ENCODE measurements at regions not wholly inside any gene's neighbourhood (a gene's known extent, or its start where the extent isn't known, plus 50 kb on each side); places are given as distances from the start of the nearest gene placed in this dataset.

GRCh38 chr12:115830633-115831032 is 446.9 kb downstream of the MED13L start:
- no peak for TF ChIP-seq CTCF (IDR thresholded peaks at IDR 0.05 in 2 of 3, conservative IDR thresholded peaks at IDR 0.05 in 1 of 3; ENCODE audit: borderline replicate concordance in 1 of 3, insufficient read depth in 1 of 3, low read depth in 2 of 3, low read length in 2 of 3)
- no peak for TF ChIP-seq YY1 (IDR thresholded peaks at IDR 0.05; ENCODE audit: extremely low read depth, insufficient replicate concordance, low read depth, low read length)
- TF ChIP-seq ATF3 (IDR thresholded peaks at IDR 0.05): no peak
- TF ChIP-seq RAD21 (IDR thresholded peaks at IDR 0.05; ENCODE audit: low read depth): no peak
- TF ChIP-seq POLR2AphosphoS5 (IDR thresholded peaks at IDR 0.05; ENCODE audit: low read depth, low read length): no peak
- no peak for TF ChIP-seq EZH2 (IDR thresholded peaks at IDR 0.05)
- no peak for TF ChIP-seq EZH2phosphoT487 (IDR thresholded peaks at IDR 0.05; ENCODE audit: borderline replicate concordance)
- TF ChIP-seq TCF7L2 (IDR thresholded peaks at IDR 0.05; ENCODE audit: borderline replicate concordance, extremely low read depth, insufficient read depth, insufficient read length): no peak
- TF ChIP-seq POLR2A (IDR thresholded peaks at IDR 0.05; ENCODE audit: borderline replicate concordance, extremely low read depth, insufficient read depth, insufficient read length): no peak

Data from HCT116 (cell line).